Astrocyte of the cerebellum (primary cell): ENCODE measurements at regions not wholly inside any gene's neighbourhood (a gene's known extent, or its start where the extent isn't known, plus 50 kb on each side); places are given as distances from the start of the nearest gene placed in this dataset.

Experiments used
- DNase-seq: peaks from one replicate; pipeline ENCODE4 v3.0.0-alpha.2; 2011; ENCODE audit warnings: low read depth
- H3K4me3 ChIP-seq: 2 replicates; pipeline ENCODE4 v1.5.1; 2011; ENCODE audit warnings: mild to moderate bottlenecking, low read depth, low read length, moderate library complexity
- in situ Hi-C: cut with HindIII; loops from 2 replicates; pipeline ENCODE4 v1.10.0; 2017; ENCODE audit warnings: low sequenced_read_pairs
- TF ChIP-seq, protein P1 (sequence below): IDR thresholded peaks from 2 replicates; pipeline ENCODE4 v1.5.1; 2012; ENCODE audit warnings: low read length, low read depth, moderate library complexity, mild to moderate bottlenecking; ENCODE audit errors: missing control alignments

DNA sequence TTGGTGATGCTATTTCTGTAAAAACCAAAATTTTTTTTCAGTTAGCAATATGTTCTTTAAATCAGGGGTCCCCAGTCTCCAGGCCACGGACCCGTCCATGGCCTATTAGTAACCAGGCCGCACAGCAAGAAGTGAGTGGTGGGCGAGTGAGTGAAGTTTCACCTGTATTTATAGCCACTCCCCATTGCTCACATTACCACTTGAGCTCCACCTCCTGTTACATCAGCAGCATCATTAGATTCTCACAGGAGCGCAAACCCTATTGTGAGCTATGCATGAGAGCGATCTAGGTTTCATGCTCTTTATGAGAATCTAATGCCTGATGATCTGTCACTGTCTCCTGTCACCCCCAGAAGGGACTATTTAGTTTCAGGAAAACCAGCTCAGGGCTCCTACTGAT is 58.9 kb upstream of the SLC7A1 start:
- H3K4me3 ChIP-seq = no peak overlapping the region
- TF ChIP-seq, protein P1, sequence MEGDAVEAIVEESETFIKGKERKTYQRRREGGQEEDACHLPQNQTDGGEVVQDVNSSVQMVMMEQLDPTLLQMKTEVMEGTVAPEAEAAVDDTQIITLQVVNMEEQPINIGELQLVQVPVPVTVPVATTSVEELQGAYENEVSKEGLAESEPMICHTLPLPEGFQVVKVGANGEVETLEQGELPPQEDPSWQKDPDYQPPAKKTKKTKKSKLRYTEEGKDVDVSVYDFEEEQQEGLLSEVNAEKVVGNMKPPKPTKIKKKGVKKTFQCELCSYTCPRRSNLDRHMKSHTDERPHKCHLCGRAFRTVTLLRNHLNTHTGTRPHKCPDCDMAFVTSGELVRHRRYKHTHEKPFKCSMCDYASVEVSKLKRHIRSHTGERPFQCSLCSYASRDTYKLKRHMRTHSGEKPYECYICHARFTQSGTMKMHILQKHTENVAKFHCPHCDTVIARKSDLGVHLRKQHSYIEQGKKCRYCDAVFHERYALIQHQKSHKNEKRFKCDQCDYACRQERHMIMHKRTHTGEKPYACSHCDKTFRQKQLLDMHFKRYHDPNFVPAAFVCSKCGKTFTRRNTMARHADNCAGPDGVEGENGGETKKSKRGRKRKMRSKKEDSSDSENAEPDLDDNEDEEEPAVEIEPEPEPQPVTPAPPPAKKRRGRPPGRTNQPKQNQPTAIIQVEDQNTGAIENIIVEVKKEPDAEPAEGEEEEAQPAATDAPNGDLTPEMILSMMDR = no peak
- DNase-seq = no peak
- in situ Hi-C loops = no loop called here

DNA sequence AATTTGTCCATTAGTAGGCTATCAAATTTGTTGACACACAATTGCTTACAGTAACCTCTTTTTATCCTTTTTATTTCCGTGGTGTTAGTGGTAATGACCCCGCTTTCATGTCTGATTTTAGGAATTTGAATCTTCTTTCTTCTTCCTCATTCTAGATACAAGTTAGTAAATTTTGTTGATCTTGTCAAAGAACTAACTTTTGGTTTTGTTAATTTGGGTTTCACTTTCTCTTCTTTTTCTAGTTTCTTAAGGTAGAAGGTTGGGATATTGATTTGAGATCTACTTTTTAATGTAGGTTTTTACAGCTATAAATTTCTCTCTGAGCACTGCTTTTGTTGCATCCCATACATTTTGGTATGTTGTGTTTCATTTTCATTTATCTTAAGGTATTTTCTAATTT is 53.3 kb upstream of the SLC7A1 start:
- in situ Hi-C loops = no loop called here
- DNase-seq = no peak
- TF ChIP-seq, protein P1 = no peak
- no peak overlapping the region for H3K4me3 ChIP-seq
